ENCODE measurements at regions not wholly inside any gene's neighbourhood (a gene's known extent, or its start where the extent isn't known, plus 50 kb on each side); places are given as distances from the start of the nearest gene placed in this dataset.

DNA sequence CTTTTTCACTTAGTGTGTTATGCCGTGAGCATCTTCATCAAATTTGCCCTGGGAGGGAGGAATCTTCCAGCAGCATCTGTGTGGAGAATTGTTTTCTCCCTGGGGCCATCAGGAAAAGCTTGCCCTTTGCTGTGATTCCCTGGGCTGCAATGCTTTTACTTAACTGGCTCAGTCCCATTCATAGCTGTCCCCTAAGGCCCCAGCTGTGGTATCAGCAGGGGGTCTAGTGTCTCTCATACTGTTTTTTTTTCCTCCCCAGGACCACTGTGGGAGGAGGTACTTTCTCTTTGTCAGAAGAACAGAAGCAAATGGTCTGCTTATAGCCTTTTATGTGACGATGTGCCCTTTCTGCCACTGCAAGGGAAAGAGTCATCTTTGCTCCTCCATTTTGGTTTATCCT, 176.8 kb upstream of the CELF4 start:
- no peak for TF ChIP-seq EZH2 (IDR thresholded peaks at IDR 0.05; ENCODE audit: borderline replicate concordance, low read length)
- TF ChIP-seq, protein P1, sequence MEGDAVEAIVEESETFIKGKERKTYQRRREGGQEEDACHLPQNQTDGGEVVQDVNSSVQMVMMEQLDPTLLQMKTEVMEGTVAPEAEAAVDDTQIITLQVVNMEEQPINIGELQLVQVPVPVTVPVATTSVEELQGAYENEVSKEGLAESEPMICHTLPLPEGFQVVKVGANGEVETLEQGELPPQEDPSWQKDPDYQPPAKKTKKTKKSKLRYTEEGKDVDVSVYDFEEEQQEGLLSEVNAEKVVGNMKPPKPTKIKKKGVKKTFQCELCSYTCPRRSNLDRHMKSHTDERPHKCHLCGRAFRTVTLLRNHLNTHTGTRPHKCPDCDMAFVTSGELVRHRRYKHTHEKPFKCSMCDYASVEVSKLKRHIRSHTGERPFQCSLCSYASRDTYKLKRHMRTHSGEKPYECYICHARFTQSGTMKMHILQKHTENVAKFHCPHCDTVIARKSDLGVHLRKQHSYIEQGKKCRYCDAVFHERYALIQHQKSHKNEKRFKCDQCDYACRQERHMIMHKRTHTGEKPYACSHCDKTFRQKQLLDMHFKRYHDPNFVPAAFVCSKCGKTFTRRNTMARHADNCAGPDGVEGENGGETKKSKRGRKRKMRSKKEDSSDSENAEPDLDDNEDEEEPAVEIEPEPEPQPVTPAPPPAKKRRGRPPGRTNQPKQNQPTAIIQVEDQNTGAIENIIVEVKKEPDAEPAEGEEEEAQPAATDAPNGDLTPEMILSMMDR (IDR thresholded peaks at IDR 0.05; ENCODE audit: low read length), result no peak
